CD4-positive, CD25-positive, alpha-beta regulatory T cell (primary cell): ENCODE measurements at regions not wholly inside any gene's neighbourhood (a gene's known extent, or its start where the extent isn't known, plus 50 kb on each side); places are given as distances from the start of the nearest gene placed in this dataset.
"Not testable (repeated sequence)": the region's sequence is repeated elsewhere in the genome, so short reads cannot be mapped to it uniquely, and the experiment has no call there.

Source experiments
- ATAC-seq, 2 donors: fragments of 150-1000 bp; cut with Tn5 transposase; one replicate each; pipeline ENCODE4 v1.10.0; 2021; ENCODE audit warnings: low read depth in 2 of 2, moderate number of reproducible peaks in 2 of 2, moderate library complexity in 1 of 2
- DNase-seq, 3 donors: peaks; one replicate each; pipeline versions ENCODE4 v3.0.0 to v3.0.0-alpha.2; 2012 to 2022; ENCODE audit warnings: mixed read lengths in 1 of 3
- H3K27ac ChIP-seq: one replicate; pipeline ENCODE4 v1.7.0; 2013; ENCODE audit warnings: mild to moderate bottlenecking, low read length; ENCODE audit not compliant: insufficient read depth, poor library complexity, severe bottlenecking
- H3K27me3 ChIP-seq: one replicate; pipeline ENCODE4 v1.7.0; 2013; ENCODE audit warnings: low read length; ENCODE audit not compliant: control insufficient read depth, insufficient read depth
- H3K36me3 ChIP-seq: one replicate; pipeline ENCODE4 v1.7.0; 2013; ENCODE audit warnings: mild to moderate bottlenecking, low read length, moderate library complexity; ENCODE audit not compliant: control insufficient read depth, insufficient read depth
- H3K4me1 ChIP-seq: 2 replicates; pipeline ENCODE4 v1.7.0; 2013; ENCODE audit warnings: mild to moderate bottlenecking, low read length; ENCODE audit not compliant: insufficient read depth, control insufficient read depth, poor library complexity, severe bottlenecking
- H3K4me3 ChIP-seq: one replicate; pipeline ENCODE4 v1.7.0; 2013; ENCODE audit warnings: low read depth, mild to moderate bottlenecking, low read length, moderate library complexity
- H3K9me3 ChIP-seq, 2 experiments: 1 replicate in 1 of 2; 2 replicates in 1 of 2; pipeline ENCODE4 v1.7.0; 2013; ENCODE audit warnings: low read length in 2 of 2, mild to moderate bottlenecking in 1 of 2, moderate library complexity in 1 of 2; ENCODE audit not compliant: control insufficient read depth in 2 of 2
- H3K27ac Mint-ChIP-seq, 3 donors: one replicate each; pipeline ENCODE4 v1.8.0; 2020 to 2022; ENCODE audit warnings: mild to moderate bottlenecking in 3 of 3, mixed read lengths in 3 of 3, moderate library complexity in 2 of 3
- H3K27me3 Mint-ChIP-seq: one replicate; pipeline ENCODE4 v1.8.0; 2022; ENCODE audit warnings: mild to moderate bottlenecking, mixed read lengths
- H3K36me3 Mint-ChIP-seq: one replicate; pipeline ENCODE4 v1.8.0; 2020; ENCODE audit warnings: mixed read lengths
- H3K4me1 Mint-ChIP-seq, 4 donors: one replicate each; pipeline ENCODE4 v1.8.0; 2020 to 2022; ENCODE audit warnings: mixed read lengths in 4 of 4, mild to moderate bottlenecking in 1 of 4
- H3K4me3 Mint-ChIP-seq, 4 donors: one replicate each; pipeline ENCODE4 v1.8.0; 2020 to 2022; ENCODE audit warnings: mild to moderate bottlenecking in 4 of 4, mixed read lengths in 4 of 4, moderate library complexity in 3 of 4
- H3K9me3 Mint-ChIP-seq, 7 donors: one replicate each; pipeline ENCODE4 v1.8.0; 2020 to 2022; ENCODE audit warnings: mixed read lengths in 7 of 7, mild to moderate bottlenecking in 3 of 7, moderate library complexity in 2 of 7

DNA sequence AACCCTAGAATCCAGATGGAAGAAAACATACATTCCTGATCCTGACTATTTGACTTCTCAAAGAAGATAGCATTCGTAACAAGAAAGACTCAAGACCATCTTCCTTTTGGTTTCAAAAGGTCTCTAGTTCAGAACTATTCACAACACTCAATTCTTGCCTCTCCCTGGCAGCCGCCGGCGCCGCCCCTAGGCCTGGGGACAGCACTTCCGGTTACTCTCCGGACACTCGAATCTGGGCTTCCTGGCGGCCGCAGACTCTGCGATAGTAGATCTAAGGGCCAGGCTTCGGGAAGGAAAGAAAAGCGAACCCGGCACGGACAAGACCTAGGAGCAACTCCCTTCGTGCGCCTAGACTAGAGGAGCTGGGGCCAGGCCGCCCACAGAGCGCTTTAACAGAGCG lies 107.8 kb upstream of the CCDC180 start:
- H3K36me3 Mint-ChIP-seq, ATAC-seq: not testable (repeated sequence)
- peaks cover 0 to 12% (median 4%) of the 10 kb centered on the region in 7 donors for H3K9me3 Mint-ChIP-seq

DNA sequence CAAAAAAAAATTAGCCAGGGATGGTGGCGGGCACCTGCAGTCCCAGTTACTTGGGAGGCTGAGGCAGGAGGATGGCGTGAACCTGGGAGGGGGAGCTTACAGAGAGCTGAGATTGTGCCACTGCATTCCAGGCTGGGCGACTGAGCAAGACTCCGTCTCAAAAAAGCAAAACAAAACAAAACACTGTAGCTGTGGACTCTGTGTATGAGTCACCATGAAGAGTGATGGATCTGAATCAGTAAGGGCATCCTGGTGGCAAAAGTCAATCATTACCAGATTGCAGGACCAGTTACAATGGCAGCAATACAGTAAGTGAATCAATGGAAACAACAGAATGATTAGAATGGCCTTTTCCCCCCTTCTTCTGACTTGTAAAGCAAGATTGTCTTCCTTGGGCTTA lies 113.7 kb upstream of the CCDC180 start:
- H3K4me3 Mint-ChIP-seq, DNase-seq, H3K9me3 ChIP-seq, H3K27me3 ChIP-seq, H3K36me3 ChIP-seq, H3K4me1 ChIP-seq, H3K9me3 Mint-ChIP-seq, H3K27ac ChIP-seq, ATAC-seq, H3K4me1 Mint-ChIP-seq, H3K27ac Mint-ChIP-seq, H3K27me3 Mint-ChIP-seq, H3K36me3 Mint-ChIP-seq, H3K4me3 ChIP-seq: not testable (repeated sequence)

More for the DNA sequence above, 107.8 kb upstream of the CCDC180 start:
- not testable (repeated sequence) for H3K4me3 Mint-ChIP-seq, H3K27me3 Mint-ChIP-seq, H3K4me3 ChIP-seq, H3K4me1 Mint-ChIP-seq, H3K4me1 ChIP-seq, H3K27ac Mint-ChIP-seq, DNase-seq, H3K27me3 ChIP-seq, H3K27ac ChIP-seq, H3K9me3 ChIP-seq, H3K36me3 ChIP-seq

DNA sequence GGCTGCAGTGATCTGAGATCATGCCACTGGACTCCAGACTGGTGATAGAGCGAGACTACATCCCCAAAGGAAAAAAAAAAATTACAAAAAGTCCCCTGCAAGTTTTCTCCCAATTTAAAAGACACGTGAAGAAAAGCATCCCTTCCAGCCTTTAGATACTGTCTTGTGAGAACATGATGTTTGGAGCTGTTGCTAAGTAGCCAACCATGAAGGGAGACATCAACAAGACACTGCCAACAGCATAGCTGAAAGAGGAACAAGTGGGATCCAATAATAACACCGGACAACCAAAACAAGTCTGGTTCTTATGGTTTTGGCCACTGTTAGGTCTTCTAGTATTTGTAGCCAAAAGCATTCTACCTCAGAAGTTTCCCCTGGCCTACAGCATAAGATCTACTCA lies 118.9 kb upstream of the CCDC180 start:
- Mint-ChIP-seq H3K9me3 (peaks cover 0 to 4% (median 0%) of the 10 kb centered on the region in 7 donors), H3K4me1 (no peaks in the 10 kb centered on the region)

DNA sequence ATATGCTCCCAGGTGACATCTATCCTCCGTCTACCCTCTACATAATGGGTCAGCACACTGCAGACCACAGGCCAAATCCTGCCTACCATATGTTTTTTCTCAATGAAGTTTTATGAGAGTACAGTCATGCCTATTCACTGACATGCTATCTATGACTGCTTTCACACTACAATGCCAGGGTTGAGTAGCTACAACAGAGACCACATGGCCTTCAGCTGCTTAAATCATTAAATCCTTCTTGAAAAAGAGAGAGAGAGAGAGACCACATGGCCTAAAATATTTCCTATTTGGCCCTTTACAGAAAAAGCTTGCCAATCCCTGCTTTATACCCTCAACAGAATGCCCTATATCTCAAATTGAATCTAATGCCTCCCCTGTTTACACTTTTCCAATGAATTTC lies 119.8 kb upstream of the CCDC180 start:
- not testable (repeated sequence) for H3K9me3 ChIP-seq, H3K27me3 Mint-ChIP-seq, H3K27ac Mint-ChIP-seq, ATAC-seq, H3K27ac ChIP-seq, H3K4me3 ChIP-seq, H3K36me3 Mint-ChIP-seq, H3K9me3 Mint-ChIP-seq, H3K36me3 ChIP-seq, H3K4me1 Mint-ChIP-seq, H3K4me3 Mint-ChIP-seq, DNase-seq, H3K27me3 ChIP-seq, H3K4me1 ChIP-seq

More for the DNA sequence above, 118.9 kb upstream of the CCDC180 start:
- peaks cover 5% of the 10 kb centered on the region for H3K36me3 Mint-ChIP-seq
- peaks cover 4% of the 10 kb centered on the region for H3K27me3 Mint-ChIP-seq
- DNase-seq, result no peak
- no peak overlapping the region for H3K4me3 Mint-ChIP-seq
- no peak overlapping the region for H3K27ac Mint-ChIP-seq
- Histone ChIP-seq H3K27me3 (no peaks in the 10 kb centered on the region), H3K4me3 (no peak overlapping the region), H3K4me1 (no peaks in the 10 kb centered on the region), H3K9me3 (no peaks in the 10 kb centered on the region), H3K27ac (no peak overlapping the region), H3K36me3 (no peaks in the 10 kb centered on the region)
- no peak for ATAC-seq

DNA sequence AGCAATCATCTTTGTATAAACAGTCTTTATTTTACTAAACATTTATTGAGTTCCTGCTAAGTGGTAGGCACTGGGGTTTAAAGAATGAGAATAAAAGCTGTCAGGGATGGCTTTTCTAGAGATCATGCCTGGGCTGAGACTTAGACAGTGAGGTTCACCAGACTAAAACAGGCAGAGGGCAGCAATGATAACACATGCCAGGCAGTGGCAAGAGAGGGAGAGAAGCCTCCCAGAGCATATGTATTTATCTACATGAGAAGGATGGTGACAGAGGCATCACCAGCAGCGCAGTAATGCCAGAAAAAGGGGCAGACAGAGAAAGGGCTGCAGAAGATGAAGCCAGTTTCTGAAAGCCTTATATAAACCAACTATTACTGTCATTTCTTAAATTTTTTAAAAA lies 121.0 kb upstream of the CCDC180 start:
- no peak for ATAC-seq

DNA sequence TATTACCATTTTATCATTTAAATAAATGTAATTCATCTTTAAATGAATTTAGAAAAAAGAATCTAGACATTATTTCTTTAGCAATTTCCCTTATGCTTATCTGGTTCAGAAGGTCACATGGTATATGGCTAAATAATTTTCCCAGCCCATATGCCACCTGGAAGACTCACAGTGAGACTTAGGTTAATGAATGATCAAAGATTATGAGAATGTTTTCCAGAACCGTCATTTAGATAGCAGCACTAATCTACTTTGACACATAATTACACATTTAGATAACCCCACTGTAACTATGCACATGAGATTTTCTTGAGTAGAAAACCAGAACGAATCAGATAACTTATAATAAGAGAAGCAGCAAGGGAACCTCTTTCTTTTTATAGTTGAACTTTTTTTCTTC lies 124.9 kb upstream of the CCDC180 start:
- H3K4me1 ChIP-seq, H3K27ac ChIP-seq, H3K27me3 ChIP-seq, H3K9me3 ChIP-seq, H3K4me1 Mint-ChIP-seq, H3K36me3 Mint-ChIP-seq, ATAC-seq, H3K9me3 Mint-ChIP-seq, H3K27me3 Mint-ChIP-seq, H3K27ac Mint-ChIP-seq, DNase-seq, H3K4me3 Mint-ChIP-seq, H3K4me3 ChIP-seq, H3K36me3 ChIP-seq: not testable (repeated sequence)

More for the DNA sequence above, 121.0 kb upstream of the CCDC180 start:
- Mint-ChIP-seq H3K4me1 (no peaks in the 10 kb centered on the region), H3K9me3 (peaks cover 0 to 4% (median 0%) of the 10 kb centered on the region in 7 donors), H3K36me3 (peaks cover 5% of the 10 kb centered on the region), H3K27me3 (peaks cover 4% of the 10 kb centered on the region), H3K4me3 (no peak overlapping the region), H3K27ac (no peak overlapping the region)
- no peaks in the 10 kb centered on the region for H3K9me3 ChIP-seq
- H3K36me3 ChIP-seq, result no peaks in the 10 kb centered on the region
- no peak for DNase-seq
- H3K27ac ChIP-seq, result no peak overlapping the region
- no peaks in the 10 kb centered on the region for H3K4me1 ChIP-seq
- H3K27me3 ChIP-seq, result no peaks in the 10 kb centered on the region
- H3K4me3 ChIP-seq, result no peak overlapping the region

DNA sequence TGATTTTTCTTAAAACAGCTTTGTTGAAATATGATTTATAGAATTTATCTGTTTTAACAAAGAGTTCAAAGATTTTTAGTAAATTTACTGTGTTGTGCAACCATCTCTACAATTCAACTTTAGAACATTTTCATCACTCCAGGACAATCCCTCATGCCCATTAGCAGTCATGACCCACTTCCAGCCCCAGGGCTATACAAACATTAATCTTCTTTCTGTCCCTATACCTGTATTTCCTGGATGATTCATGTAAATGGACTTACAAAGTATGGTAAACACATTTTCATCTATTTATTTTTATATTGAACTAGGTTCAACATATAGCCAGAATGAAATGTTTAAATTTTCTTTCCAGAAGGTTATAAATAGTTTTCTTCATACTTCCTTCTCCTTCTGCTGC lies 127.8 kb upstream of the CCDC180 start:
- no peak for DNase-seq
- Histone ChIP-seq H3K9me3 (no peaks in the 10 kb centered on the region), H3K27me3 (no peaks in the 10 kb centered on the region), H3K4me1 (no peaks in the 10 kb centered on the region), H3K27ac (no peak overlapping the region), H3K36me3 (no peaks in the 10 kb centered on the region), H3K4me3 (no peak overlapping the region)
- Mint-ChIP-seq H3K9me3 (peaks cover 0 to 4% (median 0%) of the 10 kb centered on the region in 7 donors), H3K27me3 (peaks cover 17% of the 10 kb centered on the region), H3K4me3 (no peak overlapping the region), H3K27ac (no peak overlapping the region), H3K4me1 (no peaks in the 10 kb centered on the region), H3K36me3 (no peaks in the 10 kb centered on the region)
- no peak for ATAC-seq

DNA sequence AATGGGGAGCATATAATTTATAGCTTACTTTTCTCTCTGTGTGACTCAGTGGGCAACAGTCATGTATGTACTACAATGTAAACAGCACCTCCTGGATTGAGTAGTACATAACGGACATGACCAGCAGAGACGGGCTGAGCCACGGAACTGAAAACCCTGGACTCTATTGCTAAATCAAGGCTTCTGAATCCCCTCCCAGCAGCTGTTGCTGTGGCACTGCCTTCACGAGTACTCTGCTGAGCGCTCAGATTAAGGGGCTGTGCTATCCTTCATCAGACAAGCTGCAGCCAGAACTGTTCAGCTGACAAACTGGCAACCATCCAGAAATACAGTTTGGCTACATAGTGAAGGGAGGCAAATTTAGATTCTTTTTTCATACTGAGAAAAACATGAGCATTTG lies 131.3 kb upstream of the CCDC180 start:
- no peak overlapping the region for H3K27ac Mint-ChIP-seq

More for the DNA sequence above, 131.3 kb upstream of the CCDC180 start:
- Mint-ChIP-seq H3K9me3 (peaks cover 0 to 11% (median 3%) of the 10 kb centered on the region in 7 donors), H3K4me3 (no peak overlapping the region), H3K4me1 (no peaks in the 10 kb centered on the region), H3K27me3 (peaks cover 20% of the 10 kb centered on the region), H3K36me3 (no peaks in the 10 kb centered on the region)
- H3K36me3 ChIP-seq, result no peaks in the 10 kb centered on the region
- H3K27me3 ChIP-seq, result no peaks in the 10 kb centered on the region
- H3K4me1 ChIP-seq, result no peaks in the 10 kb centered on the region
- no peak for ATAC-seq
- DNase-seq, result no peak
- no peak overlapping the region for H3K4me3 ChIP-seq
- no peak overlapping the region for H3K27ac ChIP-seq
- no peaks in the 10 kb centered on the region for H3K9me3 ChIP-seq
